Left ventricle myocardium inferior (tissue), 1 donor: ENCODE measurements at regions not wholly inside any gene's neighbourhood (a gene's known extent, or its start where the extent isn't known, plus 50 kb on each side); places are given as distances from the start of the nearest gene placed in this dataset.

Experiments
- DNase-seq: peaks from one replicate; pipeline ENCODE4 v3.0.0-alpha.2; 2020
- H3K27ac ChIP-seq: fragments of 200-600 bp; replicated peaks from 2 replicates; pipeline ENCODE4 v1.8.0; 2021
- H3K27me3 ChIP-seq: fragments of 200-600 bp; 2 replicates; pipeline ENCODE4 v1.8.0; 2021; ENCODE audit warnings: low read depth
- H3K36me3 ChIP-seq: fragments of 200-600 bp; 2 replicates; pipeline ENCODE4 v1.8.0; 2021
- H3K4me1 ChIP-seq: fragments of 200-600 bp; 2 replicates; pipeline ENCODE4 v1.8.0; 2021
- H3K4me3 ChIP-seq: fragments of 200-600 bp; 2 replicates; pipeline ENCODE4 v1.8.0; 2021; ENCODE audit warnings: mild to moderate bottlenecking, moderate library complexity
- H3K9me3 ChIP-seq: fragments of 200-600 bp; replicated peaks from 2 replicates; pipeline ENCODE4 v1.8.0; 2021
- intact Hi-C: fragments of 100-400 bp; cut with micrococcal nuclease; formaldehyde crosslinking; loops from one replicate; pipeline ENCODE4 v1.11.0; 2022
- TF ChIP-seq, protein P1 (sequence below): fragments of 200-600 bp; IDR thresholded peaks from 2 replicates; pipeline ENCODE4 v1.8.0; 2021; ENCODE audit warnings: antibody characterized with exemption, mild to moderate bottlenecking, borderline replicate concordance
- donor health status: DM: no; HTN: yes; CAD: no; lungs with severe emphysema.

DNA sequence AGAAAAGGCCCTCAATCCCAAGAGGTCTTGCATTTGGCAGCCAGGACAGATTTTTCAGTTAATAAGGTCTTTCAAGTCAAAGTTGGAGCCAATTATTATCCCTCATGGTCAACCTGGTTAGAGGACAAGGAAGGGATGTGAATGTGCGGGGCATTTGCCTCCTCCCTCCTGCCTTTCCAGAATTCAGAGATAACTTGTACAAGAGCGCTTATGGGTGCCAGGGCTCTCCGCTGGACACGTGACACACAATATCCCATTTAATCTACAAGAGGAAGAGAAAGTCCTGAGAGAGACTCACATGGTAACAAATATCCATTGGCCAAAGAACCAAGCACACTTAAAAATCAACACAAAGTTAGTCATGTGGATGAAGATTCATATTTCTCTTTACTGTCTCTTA, 78.5 kb upstream of the ST8SIA2 start:
- intact Hi-C loops, result no loop called here
- no peak overlapping the region for H3K4me3 ChIP-seq
- peaks cover 10% of the 10 kb centered on the region for H3K27me3 ChIP-seq
- peaks cover 8% of the 10 kb centered on the region for H3K9me3 ChIP-seq
- TF ChIP-seq, protein P1, sequence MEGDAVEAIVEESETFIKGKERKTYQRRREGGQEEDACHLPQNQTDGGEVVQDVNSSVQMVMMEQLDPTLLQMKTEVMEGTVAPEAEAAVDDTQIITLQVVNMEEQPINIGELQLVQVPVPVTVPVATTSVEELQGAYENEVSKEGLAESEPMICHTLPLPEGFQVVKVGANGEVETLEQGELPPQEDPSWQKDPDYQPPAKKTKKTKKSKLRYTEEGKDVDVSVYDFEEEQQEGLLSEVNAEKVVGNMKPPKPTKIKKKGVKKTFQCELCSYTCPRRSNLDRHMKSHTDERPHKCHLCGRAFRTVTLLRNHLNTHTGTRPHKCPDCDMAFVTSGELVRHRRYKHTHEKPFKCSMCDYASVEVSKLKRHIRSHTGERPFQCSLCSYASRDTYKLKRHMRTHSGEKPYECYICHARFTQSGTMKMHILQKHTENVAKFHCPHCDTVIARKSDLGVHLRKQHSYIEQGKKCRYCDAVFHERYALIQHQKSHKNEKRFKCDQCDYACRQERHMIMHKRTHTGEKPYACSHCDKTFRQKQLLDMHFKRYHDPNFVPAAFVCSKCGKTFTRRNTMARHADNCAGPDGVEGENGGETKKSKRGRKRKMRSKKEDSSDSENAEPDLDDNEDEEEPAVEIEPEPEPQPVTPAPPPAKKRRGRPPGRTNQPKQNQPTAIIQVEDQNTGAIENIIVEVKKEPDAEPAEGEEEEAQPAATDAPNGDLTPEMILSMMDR, result no peak
- DNase-seq, result no peak
- no peaks in the 10 kb centered on the region for H3K36me3 ChIP-seq
- H3K27ac ChIP-seq, result no peak overlapping the region
- H3K4me1 ChIP-seq, result peaks cover 16% of the 10 kb centered on the region

DNA sequence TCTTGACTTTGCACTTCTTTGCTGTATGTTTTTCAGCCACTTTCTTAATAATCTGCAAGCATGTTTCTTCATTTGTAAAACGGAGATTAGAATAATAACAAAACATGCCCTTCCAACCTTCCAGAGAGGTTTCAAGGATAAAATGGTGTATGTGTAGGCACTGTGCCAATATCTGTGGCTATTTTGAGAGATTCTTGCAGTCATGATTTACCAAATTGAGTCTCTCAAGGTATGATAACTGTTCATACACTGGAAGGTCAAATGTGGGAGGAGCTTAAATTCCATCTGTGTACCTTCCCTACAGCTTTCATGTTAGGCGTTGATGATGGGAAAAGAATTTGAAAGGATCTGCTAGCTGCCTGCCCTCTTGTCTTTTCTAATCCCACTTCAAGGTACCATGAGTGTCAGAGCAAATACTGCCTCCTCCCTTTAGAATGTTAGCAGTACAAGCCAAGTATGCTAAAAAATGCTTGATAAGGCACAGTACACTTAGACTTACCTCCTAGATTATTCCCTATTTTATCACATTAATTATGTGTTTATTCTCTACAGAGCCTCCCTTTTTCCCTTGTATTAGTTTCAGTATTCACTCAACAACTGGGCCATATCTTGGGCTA, 78.0 kb upstream of the ST8SIA2 start:
- no peak overlapping the region for H3K4me3 ChIP-seq
- no peaks in the 10 kb centered on the region for H3K36me3 ChIP-seq
- intact Hi-C loops, result no loop called here
- peaks cover 16% of the 10 kb centered on the region for H3K4me1 ChIP-seq
- peaks cover 10% of the 10 kb centered on the region for H3K27me3 ChIP-seq
- peaks cover 8% of the 10 kb centered on the region for H3K9me3 ChIP-seq
- DNase-seq, result no peak
- no peak overlapping the region for H3K27ac ChIP-seq
- TF ChIP-seq, protein P1, result no peak

DNA sequence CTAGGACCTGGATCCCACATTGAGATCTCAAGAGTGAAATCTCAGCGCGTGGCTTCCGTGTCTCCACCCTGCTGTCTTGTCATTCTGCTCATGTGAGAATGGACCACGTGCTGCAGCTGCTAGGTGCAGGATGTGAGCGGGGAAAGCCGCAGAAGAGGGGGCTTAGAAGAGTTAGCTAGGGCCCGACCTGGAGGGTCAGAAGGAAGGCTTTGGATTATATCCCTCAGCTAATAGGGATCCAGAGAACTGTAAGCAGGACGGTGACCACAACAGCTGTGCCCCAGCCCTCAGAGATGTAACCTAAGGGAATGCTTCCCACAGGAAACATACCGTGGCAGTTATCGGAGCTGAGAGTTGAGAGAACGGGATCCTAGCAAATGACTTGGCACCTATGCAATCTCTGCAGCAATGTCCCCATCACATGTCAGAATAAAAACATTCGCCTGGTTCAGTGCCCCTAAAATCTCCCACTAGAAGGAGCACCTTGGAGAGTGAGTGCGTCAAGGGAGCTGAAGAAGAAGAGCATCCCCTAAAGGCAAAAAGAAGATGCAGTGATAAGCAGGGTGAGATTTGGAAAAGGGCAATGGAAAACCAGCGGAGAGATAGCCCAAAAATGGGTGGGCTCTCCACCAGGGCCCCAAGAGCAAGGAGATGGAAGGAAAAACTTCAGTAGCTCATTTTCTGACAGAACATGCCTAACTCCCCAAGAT, 76.9 kb upstream of the ST8SIA2 start:
- TF ChIP-seq, protein P1, result no peak
- Histone ChIP-seq H3K9me3 (peaks cover 8% of the 10 kb centered on the region), H3K27me3 (peaks cover 5% of the 10 kb centered on the region), H3K4me1 (peaks cover 16% of the 10 kb centered on the region), H3K4me3 (no peak overlapping the region), H3K27ac (no peak overlapping the region), H3K36me3 (no peaks in the 10 kb centered on the region)
- intact Hi-C loops, result no loop called here
- no peak for DNase-seq

DNA sequence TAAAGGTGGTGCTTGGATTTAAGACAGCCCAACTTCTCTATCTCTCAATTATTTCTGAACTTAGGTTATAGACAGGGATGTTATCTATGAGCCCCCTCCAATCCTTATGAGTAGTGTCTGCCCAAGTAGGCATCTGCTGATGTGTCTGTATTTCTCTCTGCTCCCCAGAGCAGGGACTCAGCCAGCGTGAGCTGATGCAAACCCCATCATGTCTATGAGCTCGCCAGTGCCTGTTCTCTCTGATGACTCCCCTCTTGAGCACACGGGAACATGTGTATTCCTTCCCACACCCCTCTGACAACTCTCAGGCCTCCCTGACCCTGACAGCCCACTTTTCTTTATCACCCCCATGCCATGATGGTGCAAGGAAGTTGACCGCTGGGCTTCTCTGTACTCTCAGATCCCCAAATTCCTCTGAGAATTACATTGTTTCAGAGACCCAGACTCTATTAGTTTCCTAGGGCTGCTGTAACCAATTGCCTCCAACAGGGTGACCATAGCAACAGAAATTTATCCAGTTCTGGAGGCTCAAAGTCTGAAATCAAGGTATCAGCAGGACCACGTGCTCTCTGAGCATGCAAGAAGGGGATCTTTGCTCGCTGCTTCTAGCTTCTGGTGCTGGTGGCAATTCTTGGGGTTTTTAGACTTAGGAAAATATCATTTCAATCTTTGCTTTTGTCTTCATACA, 73.5 kb upstream of the ST8SIA2 start:
- H3K36me3 ChIP-seq, result no peaks in the 10 kb centered on the region
- peaks cover 29% of the 10 kb centered on the region for H3K4me1 ChIP-seq
- H3K27me3 ChIP-seq, result peaks cover 4% of the 10 kb centered on the region
- TF ChIP-seq, protein P1, result no peak
- DNase-seq, result no peak
- no peak overlapping the region for H3K4me3 ChIP-seq
- no peak overlapping the region for H3K27ac ChIP-seq
- no peaks in the 10 kb centered on the region for H3K9me3 ChIP-seq
- intact Hi-C loops, result no loop called here

DNA sequence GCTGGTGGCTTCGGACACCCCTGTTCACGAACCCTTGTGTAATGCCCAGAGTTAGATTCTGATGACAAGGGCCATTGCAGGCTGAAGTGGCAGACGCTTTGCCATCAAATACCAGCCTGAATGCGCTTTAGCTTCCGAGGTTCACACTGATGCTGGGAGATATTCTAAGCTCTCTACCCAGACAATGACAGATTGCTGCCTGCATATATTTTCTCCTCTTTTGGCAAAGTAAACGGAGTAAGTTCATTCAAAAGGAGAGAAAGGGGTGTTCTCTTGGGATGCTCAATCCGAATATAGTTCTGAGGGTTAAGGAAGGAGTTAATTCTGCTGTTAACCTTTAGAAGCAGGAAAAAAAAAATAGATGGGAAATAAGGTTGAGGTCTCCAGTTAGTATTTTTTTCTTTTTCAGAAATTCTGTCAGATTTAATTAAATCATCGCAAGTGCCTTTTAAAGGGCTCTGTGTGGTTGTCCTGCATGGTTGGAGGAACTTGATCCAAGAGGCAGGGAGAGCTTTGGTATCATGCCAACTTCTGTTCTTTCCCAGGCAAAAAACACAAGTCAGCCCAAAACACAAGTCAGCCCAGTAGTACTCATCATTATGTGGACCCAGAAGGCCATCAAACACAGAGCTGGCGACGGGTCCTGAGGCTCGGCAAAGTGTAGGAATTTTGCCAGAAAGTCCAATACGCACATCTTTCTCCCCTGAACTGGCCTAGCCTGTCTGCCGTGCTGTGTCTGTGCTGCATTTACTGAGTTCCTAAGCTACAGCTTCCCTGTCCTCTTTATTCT, 70.9 kb upstream of the ST8SIA2 start:
- intact Hi-C loops, result no loop called here

More for the DNA sequence above, 70.9 kb upstream of the ST8SIA2 start:
- Histone ChIP-seq H3K36me3 (no peaks in the 10 kb centered on the region), H3K27ac (peak overlapping the region; percentile 38), H3K9me3 (no peaks in the 10 kb centered on the region), H3K27me3 (no peaks in the 10 kb centered on the region), H3K4me1 (peaks cover 18% of the 10 kb centered on the region), H3K4me3 (no peak overlapping the region)
- DNase-seq, result no peak
- TF ChIP-seq, protein P1, result no peak
